K562 (cell line): ENCODE measurements at regions not wholly inside any gene's neighbourhood (a gene's known extent, or its start where the extent isn't known, plus 50 kb on each side); places are given as distances from the start of the nearest gene placed in this dataset.
A peak's percentile ranks its signal among the peaks of the same experiment; 100 is the strongest.

Experiments
- ARID1B ChIP-seq: fragments of 450-650 bp; IDR thresholded peaks from 2 replicates; pipeline ENCODE4 v1.6.1; 2016; ENCODE audit warnings: antibody characterized with exemption, mild to moderate bottlenecking, inconsistent platforms
- ATF7 ChIP-seq: fragments of 450-650 bp; IDR thresholded peaks from 2 replicates; pipeline ENCODE4 v1.7.1; 2014; ENCODE audit warnings: mild to moderate bottlenecking, moderate library complexity
- BRD9 ChIP-seq: fragments of 450-650 bp; IDR thresholded peaks from 2 replicates; pipeline ENCODE4 v1.6.1; 2018; ENCODE audit warnings: low read depth; ENCODE audit not compliant: partially characterized antibody
- CBFA2T2 ChIP-seq: fragments of 450-650 bp; conservative IDR thresholded peaks from 2 replicates; pipeline ENCODE4 v1.6.1; 2017; ENCODE audit warnings: mild to moderate bottlenecking
- CBX1 ChIP-seq: sonication (generic); IDR thresholded peaks from 2 replicates; pipeline ENCODE4 v1.6.1; 2016; ENCODE audit warnings: antibody characterized with exemption, low read depth, mild to moderate bottlenecking
- CBX5 ChIP-seq: IDR thresholded peaks from 2 replicates; pipeline ENCODE4 v1.6.1; 2014; ENCODE audit warnings: low read depth, borderline replicate concordance
- GABPB2 ChIP-seq: fragments of 250-450 bp; sonication (Bioruptor Pico); conservative IDR thresholded peaks from 2 replicates; pipeline ENCODE4 v1.5.1; 2021; ENCODE audit warnings: mild to moderate bottlenecking
- HEY1 ChIP-seq: fragments of 250-450 bp; sonication (Bioruptor Pico); IDR thresholded peaks from 2 replicates; pipeline ENCODE4 v1.5.0; 2020; ENCODE audit warnings: mild to moderate bottlenecking, moderate library complexity, borderline replicate concordance
- KDM1A ChIP-seq, 2 experiments: fragments of 450-650 bp; IDR thresholded peaks; 2 replicates each; pipeline ENCODE4 v1.6.1; 2016; ENCODE audit warnings: mild to moderate bottlenecking in 2 of 2
- LARP7 ChIP-seq: fragments of 450-650 bp; IDR thresholded peaks from 2 replicates; pipeline ENCODE4 v1.6.1; 2016
- MBD2 ChIP-seq: sonication (generic); IDR thresholded peaks from 2 replicates; pipeline ENCODE4 v1.6.1; 2016; ENCODE audit warnings: low read depth, borderline replicate concordance
- NCOA2 ChIP-seq, 2 experiments: fragments of 450-650 bp; IDR thresholded peaks; 2 replicates each; pipeline ENCODE4 v1.6.1; 2018; ENCODE audit warnings: mild to moderate bottlenecking in 2 of 2, moderate library complexity in 1 of 2; ENCODE audit not compliant: partially characterized antibody in 2 of 2
- RBM15 ChIP-seq: fragments of 200-400 bp; formaldehyde crosslinking; IDR thresholded peaks from 2 replicates; pipeline ENCODE4 v1.6.1; 2018; ENCODE audit warnings: mild to moderate bottlenecking, low read length, moderate library complexity; ENCODE audit not compliant: insufficient read depth
- RHOXF2B ChIP-seq: fragments of 250-450 bp; sonication (Bioruptor Pico); conservative IDR thresholded peaks from 2 replicates; pipeline ENCODE4 v1.5.1; 2021
- SMARCE1 ChIP-seq: fragments of 450-650 bp; IDR thresholded peaks from 2 replicates; pipeline ENCODE4 v1.7.1; 2016; ENCODE audit warnings: mild to moderate bottlenecking
- SREBF2 ChIP-seq: sonication (generic); formaldehyde crosslinking; IDR thresholded peaks from 2 replicates; pipeline ENCODE4 v1.4.0; 2020; ENCODE audit warnings: mild to moderate bottlenecking, missing genetic modification reagents
- STAT5A ChIP-seq: IDR thresholded peaks from 2 replicates; pipeline ENCODE4 v1.6.1; 2012; ENCODE audit warnings: low read length, inconsistent platforms, borderline replicate concordance
- TEAD2 ChIP-seq: fragments of 450-650 bp; IDR thresholded peaks from 2 replicates; pipeline ENCODE4 v1.6.1; 2016; ENCODE audit warnings: missing genetic modification characterization, control low read depth, missing compliant biosample characterization
- ZBTB2 ChIP-seq: fragments of 450-650 bp; IDR thresholded peaks from 2 replicates; pipeline ENCODE4 v1.6.1; 2016; ENCODE audit warnings: antibody characterized with exemption
- ZKSCAN8 ChIP-seq: fragments of 200-800 bp; sonication (Bioruptor generic); IDR thresholded peaks from 2 replicates; pipeline ENCODE4 v1.6.1; 2016; ENCODE audit warnings: missing genetic modification characterization, missing compliant biosample characterization
- ZNF175 ChIP-seq: fragments of 200-800 bp; sonication (Bioruptor generic); IDR thresholded peaks from 2 replicates; pipeline ENCODE4 v1.6.1; 2016; ENCODE audit warnings: low read depth, mild to moderate bottlenecking, missing genetic modification characterization, missing compliant biosample characterization
- ZNF212 ChIP-seq: fragments of 450-650 bp; formaldehyde crosslinking; IDR thresholded peaks from 2 replicates; pipeline ENCODE4 v1.4.0; 2020; ENCODE audit warnings: mild to moderate bottlenecking
- ZNF274 ChIP-seq: IDR thresholded peaks from 2 replicates; pipeline ENCODE4 v1.6.1; 2011; ENCODE audit warnings: low read depth, mild to moderate bottlenecking, low read length, moderate library complexity, borderline replicate concordance
- ZNF354B ChIP-seq: fragments of 250-450 bp; sonication (Bioruptor Pico); IDR thresholded peaks from 2 replicates; pipeline ENCODE4 v1.4.0; 2020
- ZNF695 ChIP-seq: fragments of 450-650 bp; formaldehyde crosslinking; IDR thresholded peaks from 2 replicates; pipeline ENCODE4 v1.4.0; 2020; ENCODE audit warnings: mild to moderate bottlenecking, moderate library complexity
- ZNF785 ChIP-seq: fragments of 250-450 bp; sonication (Bioruptor Pico); IDR thresholded peaks from 2 replicates; pipeline ENCODE4 v1.4.0; 2020; ENCODE audit warnings: mild to moderate bottlenecking
- TF ChIP-seq, protein P1 (sequence below): sonication (generic); formaldehyde crosslinking; IDR thresholded peaks from 2 replicates; pipeline ENCODE4 v1.8.0; 2022; ENCODE audit warnings: missing genetic modification reagents, mild to moderate bottlenecking, borderline replicate concordance

- TF ChIP-seq BRD9 (no peak), GABPB2 (CRISPR knock-in tag) (no peak), SMARCE1 (peak; percentile 63), ATF7 (0 out of 2 replicates have a peak, but pooled peaks have one; percentile 34), ZNF274 (no peak), TEAD2 (tag) (no peak), CBFA2T2 (peak; percentile 77), KDM1A (IDR thresholded peaks at IDR 0.05) (peak; percentile 72 to 80), ZBTB2 (peak; percentile 44; the same call in 1 of the 2 replicates), NCOA2 (IDR thresholded peaks at IDR 0.05; ENCODE audit: partially characterized antibody in 2 of 2) (no peak), ZKSCAN8 (CRISPR knock-in tag) (no peak), STAT5A (0 out of 2 replicates have a peak, but pooled peaks have one; percentile 29), ZNF354B (CRISPR knock-in tag) (no peak), SREBF2 (CRISPR knock-in tag) (no peak), CBX1 (no peak), RBM15 (no peak), ARID1B (peak; percentile 81), HEY1 (CRISPR knock-in tag) (no peak), ZNF175 (CRISPR knock-in tag) (no peak), ZNF212 (CRISPR knock-in tag) (no peak), ZNF785 (CRISPR knock-in tag) (no peak), ZNF695 (no peak), RHOXF2B (CRISPR knock-in tag) (no peak), MBD2 (no peak), CBX5 (no peak), LARP7 (no peak)
- TF ChIP-seq, protein P1, sequence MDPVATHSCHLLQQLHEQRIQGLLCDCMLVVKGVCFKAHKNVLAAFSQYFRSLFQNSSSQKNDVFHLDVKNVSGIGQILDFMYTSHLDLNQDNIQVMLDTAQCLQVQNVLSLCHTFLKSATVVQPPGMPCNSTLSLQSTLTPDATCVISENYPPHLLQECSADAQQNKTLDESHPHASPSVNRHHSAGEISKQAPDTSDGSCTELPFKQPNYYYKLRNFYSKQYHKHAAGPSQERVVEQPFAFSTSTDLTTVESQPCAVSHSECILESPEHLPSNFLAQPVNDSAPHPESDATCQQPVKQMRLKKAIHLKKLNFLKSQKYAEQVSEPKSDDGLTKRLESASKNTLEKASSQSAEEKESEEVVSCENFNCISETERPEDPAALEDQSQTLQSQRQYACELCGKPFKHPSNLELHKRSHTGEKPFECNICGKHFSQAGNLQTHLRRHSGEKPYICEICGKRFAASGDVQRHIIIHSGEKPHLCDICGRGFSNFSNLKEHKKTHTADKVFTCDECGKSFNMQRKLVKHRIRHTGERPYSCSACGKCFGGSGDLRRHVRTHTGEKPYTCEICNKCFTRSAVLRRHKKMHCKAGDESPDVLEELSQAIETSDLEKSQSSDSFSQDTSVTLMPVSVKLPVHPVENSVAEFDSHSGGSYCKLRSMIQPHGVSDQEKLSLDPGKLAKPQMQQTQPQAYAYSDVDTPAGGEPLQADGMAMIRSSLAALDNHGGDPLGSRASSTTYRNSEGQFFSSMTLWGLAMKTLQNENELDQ (CRISPR knock-in tag): no peak
Observed at GRCh38 chr2:12448846-12449505, 267.8 kb upstream of the TRIB2 start (continued).
